Mucosa of descending colon (tissue), 3 donors: ENCODE measurements at regions not wholly inside any gene's neighbourhood (a gene's known extent, or its start where the extent isn't known, plus 50 kb on each side); places are given as distances from the start of the nearest gene placed in this dataset.
A peak's percentile ranks its signal among the peaks of the same experiment; 100 is the strongest.

Experiments
- ATAC-seq: fragments of 200-7000 bp; cut with Tn5 transposase; one replicate; pipeline ENCODE4 v1.9.1; 2020; ENCODE audit warnings: mild to moderate bottlenecking, moderate library complexity
- DNase-seq, 3 donors: peaks; one replicate each; pipeline ENCODE4 v3.0.0-alpha.2; 2020
- H3K36me3 ChIP-seq: fragments of 200-600 bp; one replicate; pipeline ENCODE4 v1.8.0; 2021; ENCODE audit warnings: low read depth, mild to moderate bottlenecking
- H3K4me1 ChIP-seq: fragments of 200-600 bp; one replicate; pipeline ENCODE4 v1.8.0; 2021; ENCODE audit warnings: low read depth, mild to moderate bottlenecking
- H3K4me3 ChIP-seq: fragments of 200-600 bp; one replicate; pipeline ENCODE4 v1.8.0; 2021; ENCODE audit warnings: mild to moderate bottlenecking
- H3K9me3 ChIP-seq: fragments of 200-600 bp; one replicate; pipeline ENCODE4 v1.8.0; 2021; ENCODE audit warnings: mild to moderate bottlenecking
- CTCF ChIP-seq: fragments of 200-600 bp; IDR thresholded peaks from one replicate; pipeline ENCODE4 v1.8.0; 2022; ENCODE audit warnings: antibody characterized with exemption, mild to moderate bottlenecking
- intact Hi-C, 2 donors: fragments of 100-400 bp; cut with DNase I in 1 of 2; cut with micrococcal nuclease in 1 of 2; formaldehyde crosslinking; loops; one replicate each; pipeline versions ENCODE4 v1.11.0 to v1.11.1; 2022; cut with DNase I, micrococcal nuclease
- donor health status: DM: no; HTN: no; CAD: no; lungs with moderate emphysema.
- donor health status: DM: no; HTN: no; CAD: no.
- donor health status: DM: no; HTN: yes; CAD: no.

DNA sequence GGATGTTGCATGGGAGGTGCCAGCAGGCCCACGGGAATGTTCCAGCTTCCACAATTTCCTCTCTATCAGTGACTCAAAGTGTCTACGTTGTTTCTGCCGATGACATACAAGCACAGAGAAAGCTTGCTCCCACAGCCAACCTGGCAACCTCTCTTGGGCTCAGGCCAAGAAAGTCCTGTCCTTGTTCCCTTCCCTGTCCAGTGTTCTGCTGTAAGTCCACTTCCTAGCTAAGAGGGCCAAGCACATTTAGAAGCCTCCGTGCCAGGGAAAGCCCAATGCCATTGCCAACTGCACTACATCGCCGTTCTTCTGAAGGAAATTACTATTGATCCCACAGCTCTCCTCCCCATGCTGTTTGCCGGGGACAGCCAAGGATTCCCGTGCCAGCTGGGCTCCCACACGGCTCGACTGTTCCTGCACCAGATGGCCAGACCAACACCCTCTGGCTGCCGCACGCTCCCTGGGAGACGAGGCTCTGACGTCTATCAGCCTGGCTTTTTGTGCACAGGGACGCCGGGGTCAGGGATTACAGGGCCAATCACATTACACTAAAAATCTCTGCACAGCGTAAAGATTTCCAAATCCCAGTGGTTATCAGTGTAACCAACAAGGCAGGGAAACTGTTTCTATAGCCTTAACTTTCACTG is 284.0 kb downstream of the BCOR start:
- ATAC-seq, result peak; percentile 71
- intact Hi-C loops, result no loop called here
- DNase-seq, result peak; percentile 28 to 67 (median 43)
- no peak for TF ChIP-seq CTCF
- no peak overlapping the region for H3K4me3 ChIP-seq
- no peaks in the 10 kb centered on the region for H3K4me1 ChIP-seq
- no peaks in the 10 kb centered on the region for H3K36me3 ChIP-seq
- H3K9me3 ChIP-seq, result no peaks in the 10 kb centered on the region

DNA sequence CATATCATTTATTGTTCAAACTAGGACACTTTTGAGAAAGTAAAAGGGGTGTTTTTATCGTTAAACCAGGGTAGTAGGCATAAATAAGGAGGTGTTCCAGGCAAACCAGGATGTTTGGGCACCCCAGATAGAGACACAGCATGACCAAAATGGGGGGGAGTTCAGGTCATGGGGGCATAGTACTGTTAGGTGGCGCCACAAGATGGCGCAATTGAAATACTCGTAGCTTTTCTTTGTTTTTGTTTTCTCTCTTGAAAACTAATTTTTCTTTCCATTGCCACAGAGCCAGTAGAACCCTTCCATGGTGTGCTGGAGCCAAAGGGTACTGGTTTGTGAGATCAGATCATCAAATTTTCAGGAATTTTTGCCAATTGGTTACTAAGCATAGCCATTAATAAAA is 283.4 kb downstream of the BCOR start:
- peak; percentile 20 for ATAC-seq
- H3K4me1 ChIP-seq, result no peaks in the 10 kb centered on the region
- DNase-seq, result peak in 2 of 3 donors; percentile 33 to 55
- intact Hi-C loops, result no loop called here
- no peaks in the 10 kb centered on the region for H3K36me3 ChIP-seq
- peak; percentile 10 for TF ChIP-seq CTCF
- H3K9me3 ChIP-seq, result no peaks in the 10 kb centered on the region
- H3K4me3 ChIP-seq, result no peak overlapping the region

GRCh38 chrX:39815631-39816030 is 282.1 kb downstream of the BCOR start:
- Histone ChIP-seq H3K36me3 (no peaks in the 10 kb centered on the region), H3K9me3 (no peaks in the 10 kb centered on the region), H3K4me1 (no peaks in the 10 kb centered on the region), H3K4me3 (no peak overlapping the region)
- ATAC-seq (no peak), DNase-seq (no peak)
- intact Hi-C loops, result no loop called here
- no peak for TF ChIP-seq CTCF

DNA sequence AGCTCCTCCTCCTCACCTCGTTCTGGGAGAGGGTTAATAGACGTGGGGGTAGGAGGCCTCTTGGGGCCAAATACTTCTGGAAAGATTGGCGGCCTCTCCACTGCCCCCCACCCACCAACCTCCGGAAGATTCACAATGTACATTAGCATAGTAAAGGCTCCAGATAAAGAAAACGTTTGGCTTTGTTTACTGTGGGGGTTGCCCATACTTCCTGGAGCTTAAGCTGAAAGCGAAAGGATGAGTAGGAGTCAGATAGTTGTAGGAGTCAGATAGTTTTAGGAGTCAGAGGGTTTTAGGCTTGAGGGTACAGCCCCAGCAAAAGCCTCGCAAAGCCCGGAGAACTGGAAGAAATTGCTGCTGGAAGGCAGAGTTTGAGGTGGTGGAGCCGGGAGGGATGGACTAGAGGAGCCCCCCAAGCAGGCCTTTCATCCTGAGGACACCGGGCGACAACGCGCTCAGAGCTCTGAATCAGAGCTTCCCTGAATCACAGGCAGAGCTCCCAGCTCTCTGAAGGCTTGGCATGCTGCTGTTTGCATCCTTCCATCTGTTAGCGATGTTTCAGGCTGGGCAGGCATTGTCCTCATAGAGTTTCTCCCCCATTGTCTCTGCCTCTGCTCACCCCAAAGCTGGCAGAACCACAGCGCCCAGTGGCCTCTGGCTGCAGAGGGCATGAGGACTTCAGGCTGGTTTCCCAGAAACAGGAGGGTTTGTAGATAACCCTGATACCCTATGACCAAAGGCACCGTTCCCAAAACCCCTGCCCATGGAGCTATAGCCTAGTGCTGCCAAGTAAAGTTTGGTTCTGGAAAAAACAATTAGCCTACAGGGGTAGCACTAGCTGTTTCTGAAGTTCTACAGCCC is 280.7 kb downstream of the BCOR start:
- Histone ChIP-seq H3K36me3 (no peaks in the 10 kb centered on the region), H3K9me3 (no peaks in the 10 kb centered on the region), H3K4me1 (no peaks in the 10 kb centered on the region), H3K4me3 (no peak overlapping the region)
- intact Hi-C loops, result no loop called here
- no peak for TF ChIP-seq CTCF
- DNase-seq (no peak), ATAC-seq (peak; percentile 6)

DNA sequence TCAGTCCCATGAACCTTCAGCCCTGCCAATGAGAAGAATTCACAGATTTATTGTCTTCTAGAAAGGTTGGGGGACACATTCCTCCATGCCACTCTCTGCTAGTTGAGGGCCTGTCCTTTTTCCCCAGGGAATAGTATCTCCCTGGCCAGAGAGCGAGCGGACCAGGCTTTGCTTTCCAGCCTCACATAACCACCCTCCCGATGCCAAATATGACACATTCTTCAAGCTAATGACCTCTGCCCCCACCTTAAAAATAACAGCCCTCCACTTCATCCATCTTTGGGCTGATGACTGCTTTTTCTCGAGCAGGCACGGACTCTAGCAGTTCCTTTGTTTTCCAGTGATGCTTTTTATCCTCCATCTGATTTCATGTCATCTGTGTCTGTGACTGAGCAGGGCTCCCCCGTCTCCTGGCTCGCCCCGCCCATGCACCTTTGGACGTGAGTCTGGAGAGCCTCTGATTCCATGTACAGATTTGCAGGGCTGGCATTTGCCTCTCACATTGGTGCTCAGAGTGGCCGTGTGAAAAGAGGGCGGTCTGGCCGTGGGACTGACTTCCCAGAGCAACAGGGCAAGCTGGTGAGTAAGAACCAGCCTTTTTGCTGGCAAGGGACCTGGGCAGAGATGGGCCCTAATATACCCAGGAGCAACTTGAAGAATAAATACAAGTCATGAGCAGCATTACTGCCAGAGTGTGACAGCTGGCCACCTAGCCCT is 279.8 kb downstream of the BCOR start:
- no peak overlapping the region for H3K4me3 ChIP-seq
- no peak for TF ChIP-seq CTCF
- ATAC-seq, result no peak
- no peaks in the 10 kb centered on the region for H3K36me3 ChIP-seq
- no peak for DNase-seq
- no peaks in the 10 kb centered on the region for H3K9me3 ChIP-seq
- no peaks in the 10 kb centered on the region for H3K4me1 ChIP-seq
- intact Hi-C loops, result no loop called here
